KG1 (cell line): ENCODE measurements at regions not wholly inside any gene's neighbourhood (a gene's known extent, or its start where the extent isn't known, plus 50 kb on each side); places are given as distances from the start of the nearest gene placed in this dataset.
"Not testable (repeated sequence)": the region's sequence is repeated elsewhere in the genome, so short reads cannot be mapped to it uniquely, and the experiment has no call there.

Experiments used
- DNase-seq: peaks from one replicate; lab custom pipeline; 2025; lab: John Stamatoyannopoulos, UW

DNA sequence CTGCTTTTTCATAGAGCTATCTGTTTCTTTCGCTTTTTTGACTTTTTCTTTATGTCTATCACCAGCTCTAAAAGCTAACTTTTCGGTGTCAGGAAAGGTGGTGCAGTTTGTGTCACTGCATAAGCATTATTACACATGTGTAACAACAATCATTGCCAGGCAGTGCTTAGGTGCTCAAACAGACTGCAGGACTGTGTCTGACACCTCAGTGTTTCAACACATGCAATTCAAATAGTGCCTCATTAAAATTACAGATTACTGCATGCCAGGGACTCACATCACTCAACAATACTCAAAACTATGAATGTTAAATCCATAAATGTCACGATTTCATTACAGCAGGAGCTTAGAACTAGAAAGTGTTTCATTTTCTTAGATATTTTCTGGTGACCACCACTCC is 265.3 kb upstream of the SMIM30 start:
- no peak for DNase-seq

DNA sequence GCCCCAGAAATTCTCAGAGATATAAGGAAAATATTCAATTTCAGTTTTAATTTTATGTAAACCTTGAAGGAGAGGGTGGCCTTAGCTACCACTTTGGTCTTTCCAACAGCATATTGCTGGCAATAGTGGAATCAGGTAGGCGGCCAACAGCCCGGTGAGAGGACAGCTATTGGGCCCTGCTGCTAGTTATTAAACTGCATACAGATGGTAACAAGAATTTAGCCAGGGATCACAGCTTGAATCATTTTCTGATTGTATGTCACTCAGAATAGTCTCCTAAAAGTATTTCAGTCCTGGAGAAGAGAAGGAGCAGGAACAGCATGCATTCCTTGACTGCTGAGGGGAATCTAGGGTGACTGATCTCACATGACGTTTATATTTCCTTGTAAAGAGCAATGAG is 261.4 kb upstream of the SMIM30 start:
- no peak for DNase-seq

DNA sequence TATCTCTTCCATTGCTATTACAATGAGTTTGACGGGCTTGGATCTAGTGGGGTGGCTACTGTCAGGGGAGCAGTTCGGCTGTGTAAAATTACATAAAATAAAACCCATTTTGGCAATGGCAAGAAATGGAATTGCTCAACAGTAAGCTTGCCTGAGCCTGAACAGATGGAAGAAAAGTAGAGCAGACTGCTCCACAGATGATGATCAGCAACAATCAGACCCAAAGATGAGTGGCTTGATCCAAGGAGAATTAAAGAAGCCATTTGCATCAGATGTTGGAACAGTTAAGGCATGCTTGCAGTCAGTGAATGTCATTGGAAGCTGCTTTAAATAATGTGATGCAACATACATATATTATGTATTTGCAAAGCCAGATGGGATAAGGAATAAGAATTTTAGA is 256.6 kb upstream of the SMIM30 start:
- DNase-seq = no peak

DNA sequence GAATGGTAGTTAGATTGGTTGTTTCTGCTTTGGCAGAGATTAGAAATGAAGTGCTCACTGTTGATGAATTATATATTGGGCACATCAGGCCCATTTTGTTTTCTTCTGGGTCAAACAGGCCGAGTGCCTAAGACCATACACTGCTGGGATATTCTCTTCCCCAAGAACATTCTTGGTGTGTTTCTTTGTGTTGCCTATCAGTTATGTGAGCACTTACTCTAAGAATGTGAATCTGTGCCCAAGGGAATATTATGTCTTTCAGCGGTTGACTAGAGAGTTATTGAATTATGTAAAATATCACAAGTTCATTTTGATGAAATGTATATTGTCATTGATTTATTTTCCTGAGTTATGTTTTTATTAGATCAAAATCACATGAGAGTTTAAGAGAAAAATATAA is 255.5 kb upstream of the SMIM30 start:
- no peak for DNase-seq

DNA sequence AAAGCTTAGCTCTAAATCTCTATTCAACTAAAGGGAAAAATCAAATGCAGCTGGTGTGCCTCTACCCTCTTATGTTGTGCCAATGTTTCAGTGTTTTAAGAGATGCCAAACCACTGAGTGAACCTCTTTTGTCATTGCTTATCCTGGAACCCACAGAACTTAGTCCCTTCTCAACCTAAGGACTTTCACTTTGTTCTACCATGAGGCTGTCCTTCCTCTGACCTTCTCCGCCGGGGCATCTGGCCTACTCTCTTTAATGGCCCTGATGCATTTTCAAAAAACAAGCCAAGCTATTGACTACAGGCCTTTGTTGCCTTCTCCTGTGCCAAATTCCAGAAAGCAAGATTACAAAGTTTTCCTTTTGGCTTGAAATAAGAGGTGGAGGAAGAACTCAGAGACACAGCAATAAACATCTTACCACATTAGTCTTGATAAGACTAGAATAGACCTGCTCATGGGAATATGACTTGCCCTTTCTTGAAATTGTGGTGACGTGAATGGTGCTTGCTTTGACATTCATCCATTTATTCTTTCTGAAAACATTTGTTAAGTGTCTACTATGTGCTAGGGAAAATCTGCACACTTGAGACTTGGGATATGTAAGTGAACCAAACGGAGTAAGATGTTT is 253.2 kb upstream of the SMIM30 start:
- DNase-seq = no peak

DNA sequence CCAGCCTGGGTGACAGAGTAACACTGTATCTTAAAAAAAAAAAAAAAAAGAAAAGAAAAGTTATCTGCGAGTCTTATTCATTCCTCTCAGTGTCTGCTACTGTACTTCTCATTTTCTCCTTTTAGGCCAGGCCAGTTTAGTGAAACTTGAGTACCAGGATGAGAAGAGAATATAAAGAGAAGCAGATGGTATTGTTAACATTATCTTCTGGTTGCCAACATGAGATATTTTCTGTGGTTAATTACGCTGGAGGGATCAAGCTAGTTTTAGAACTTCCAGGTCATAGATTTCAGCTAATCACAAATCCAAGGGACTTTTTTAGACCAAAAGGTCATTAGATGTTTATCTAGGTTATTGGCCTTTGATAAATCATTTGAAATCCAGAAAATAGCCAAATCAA is 252.6 kb upstream of the SMIM30 start:
- DNase-seq = no peak

DNA sequence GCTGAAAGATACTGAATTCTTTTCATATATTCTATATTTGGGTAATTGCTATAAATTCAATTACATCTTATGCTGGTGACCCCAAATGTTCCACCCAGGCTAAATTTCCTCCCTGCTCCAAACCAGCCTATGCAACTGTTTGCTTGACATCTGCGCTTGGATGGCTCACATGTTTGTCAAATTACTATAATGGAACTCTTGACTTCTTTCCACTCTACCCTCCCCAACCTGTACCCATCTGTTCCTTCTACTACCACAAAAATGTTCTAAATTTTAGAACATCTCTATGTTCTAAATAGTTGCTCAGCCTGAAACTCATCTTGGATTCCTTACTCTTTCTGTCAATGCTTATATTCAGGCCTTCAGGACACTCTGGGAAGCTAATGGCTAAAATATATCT is 249.9 kb upstream of the SMIM30 start:
- DNase-seq = no peak

DNA sequence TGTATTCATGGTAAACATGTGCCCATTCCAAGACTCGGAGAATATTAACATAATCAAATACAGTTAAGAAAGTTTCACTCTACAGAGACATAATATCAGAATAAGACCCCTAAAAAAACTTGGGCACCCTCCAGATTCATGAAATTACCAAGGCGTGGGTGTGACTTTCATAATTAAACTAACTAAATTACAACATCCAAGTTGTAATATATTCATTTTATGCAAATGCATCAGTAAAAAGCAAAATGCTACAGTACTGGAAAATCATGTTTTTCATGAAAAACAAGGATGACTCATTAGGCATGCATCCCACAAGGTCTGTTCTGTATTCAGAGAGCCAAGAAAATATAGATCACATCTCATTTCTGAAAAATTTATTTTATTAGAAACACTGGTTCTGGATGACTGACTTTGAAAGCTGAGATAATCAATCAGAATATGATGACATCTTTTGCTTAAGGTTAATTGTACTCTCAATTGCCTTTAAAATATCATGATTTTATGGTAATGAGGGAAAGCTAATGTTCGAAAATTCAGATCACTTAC is 248.8 kb upstream of the SMIM30 start:
- no peak for DNase-seq

DNA sequence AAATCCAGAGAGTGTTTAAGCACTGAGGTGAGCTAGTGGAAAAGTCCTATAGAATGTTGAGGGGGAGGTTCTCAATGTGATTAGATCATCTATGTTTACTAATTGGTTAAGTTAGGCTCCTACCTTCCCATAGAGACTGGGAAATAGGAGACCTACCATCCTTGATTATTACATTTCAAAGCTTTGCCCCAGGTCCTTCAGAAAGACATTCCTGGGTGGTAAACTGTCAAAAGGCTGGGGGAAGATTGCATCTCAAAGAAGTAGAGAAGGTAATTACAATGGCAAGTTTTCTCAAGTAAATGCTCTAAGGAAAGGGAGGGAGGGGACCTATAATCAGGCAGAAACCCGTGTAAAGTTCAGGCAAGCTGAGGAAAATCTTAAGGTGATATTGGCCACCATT is 247.8 kb upstream of the SMIM30 start:
- no peak for DNase-seq

DNA sequence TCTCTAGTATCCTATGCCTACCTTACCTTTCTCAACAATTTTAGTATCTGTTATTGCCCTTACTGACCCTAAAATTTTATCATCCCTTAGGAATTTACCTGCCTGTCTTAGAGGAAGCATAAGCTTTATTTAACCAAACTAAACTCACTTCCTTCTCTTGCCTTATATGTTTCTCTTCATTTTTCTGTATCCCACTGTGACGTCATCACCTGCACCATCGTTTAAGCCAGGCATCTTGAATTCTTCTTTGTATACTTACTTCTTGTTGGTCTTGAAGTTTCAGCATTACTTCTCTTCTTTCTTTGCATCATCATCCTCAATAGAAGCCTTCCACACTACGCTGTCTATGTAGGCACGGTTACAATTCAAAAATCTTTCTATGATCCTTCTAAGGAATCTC is 231.0 kb upstream of the SMIM30 start:
- no peak for DNase-seq

DNA sequence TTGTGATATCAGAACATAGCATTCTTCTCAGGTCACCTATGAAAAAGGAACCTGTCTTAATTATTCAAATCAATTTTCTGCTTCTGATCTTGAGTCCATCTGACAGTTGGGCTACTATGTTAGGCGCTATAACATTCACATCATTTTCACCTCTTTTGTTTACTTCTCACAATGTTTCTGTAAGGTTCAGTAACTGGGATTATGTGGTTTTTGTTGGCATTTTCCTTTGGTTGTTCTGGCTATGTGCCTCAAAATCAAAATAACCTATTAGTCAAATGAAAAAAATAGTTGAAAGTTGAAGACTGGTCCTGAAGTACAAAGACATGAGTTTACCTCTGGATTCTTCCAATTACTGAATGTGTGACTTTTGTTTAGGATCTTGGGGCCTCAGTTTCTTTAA is 221.3 kb upstream of the SMIM30 start:
- no peak for DNase-seq

DNA sequence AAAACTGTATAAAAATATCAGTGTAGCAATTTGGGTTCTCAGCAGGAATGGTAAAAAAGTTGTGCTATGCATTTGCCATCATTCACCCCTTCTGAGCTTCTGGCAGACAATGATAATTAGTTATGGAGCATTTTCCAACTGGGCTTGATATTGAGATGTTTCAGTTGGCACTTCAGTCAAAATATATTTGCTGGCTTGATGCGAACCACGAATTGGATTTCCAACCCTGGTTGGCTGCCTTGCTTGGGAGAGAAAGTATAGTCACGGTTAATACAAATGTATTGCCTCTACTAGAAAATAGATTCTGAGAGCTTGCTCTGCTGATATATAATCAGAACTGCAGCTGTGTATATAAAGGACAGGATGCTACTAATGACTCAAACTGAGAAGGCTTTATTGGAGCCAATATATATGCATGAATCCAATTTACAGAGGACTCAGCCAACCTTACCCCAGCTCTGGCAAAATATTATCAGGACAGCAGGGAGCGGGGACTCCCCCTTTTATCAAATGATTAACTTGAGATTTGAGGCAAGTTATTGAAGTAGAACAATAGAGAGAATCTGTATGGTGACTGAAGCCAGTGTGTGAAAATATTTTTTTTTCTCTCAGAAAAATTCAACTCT is 219.8 kb upstream of the SMIM30 start:
- no peak for DNase-seq

DNA sequence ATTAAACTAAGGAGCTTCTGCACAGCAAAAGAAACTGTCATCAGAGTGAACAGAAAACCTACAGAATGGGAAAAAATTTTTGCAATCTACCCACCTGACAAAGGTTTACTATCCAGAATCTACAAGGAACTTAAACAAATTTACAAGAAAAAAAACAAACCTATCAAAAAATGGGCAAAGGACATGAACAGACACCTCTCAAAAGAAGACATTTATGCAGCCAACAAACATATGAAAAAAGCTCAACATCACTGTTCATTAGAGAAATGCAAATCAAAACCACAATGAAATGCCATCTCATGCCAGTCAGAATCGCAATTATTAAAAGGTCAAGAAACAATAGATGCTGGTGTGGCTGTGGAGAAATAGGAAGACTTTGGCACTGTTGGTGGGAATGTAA is 218.5 kb upstream of the SMIM30 start:
- DNase-seq = not testable (repeated sequence)

DNA sequence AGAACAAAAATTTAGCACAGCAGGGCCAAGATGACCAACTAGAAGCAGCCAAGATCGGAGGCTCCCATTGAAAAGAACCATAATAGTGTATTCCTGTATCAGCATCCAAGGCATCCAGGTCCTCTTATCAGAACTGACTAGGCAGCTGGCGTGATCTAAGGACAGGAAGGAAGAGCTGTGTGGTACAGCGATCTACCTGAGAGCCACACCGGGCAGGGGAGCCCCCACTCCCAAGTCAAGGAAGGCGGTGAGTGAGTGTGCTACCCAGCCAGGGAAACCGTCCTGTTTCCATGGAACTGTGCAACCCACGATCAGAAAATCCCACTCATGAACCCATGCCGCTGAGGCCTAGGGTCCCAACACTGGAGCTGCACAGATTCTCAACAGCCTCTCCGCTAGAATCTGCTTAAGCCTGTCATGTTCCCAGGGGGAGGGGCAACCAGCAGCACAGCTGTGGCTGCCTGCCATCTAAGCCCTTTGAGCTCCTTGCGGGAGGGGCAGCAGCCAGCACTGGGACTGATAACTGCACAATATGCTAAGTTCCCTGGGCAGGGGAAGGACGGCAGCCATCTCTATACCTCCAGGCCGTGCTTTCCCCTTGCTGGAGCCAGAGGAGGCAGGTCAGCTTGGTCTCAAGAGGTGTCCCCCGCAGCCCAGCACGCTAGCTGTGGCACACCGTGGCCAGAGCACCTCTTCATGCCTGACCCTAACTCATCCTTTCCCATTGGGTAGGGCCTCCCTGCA is 213.0 kb upstream of the SMIM30 start:
- no peak for DNase-seq

DNA sequence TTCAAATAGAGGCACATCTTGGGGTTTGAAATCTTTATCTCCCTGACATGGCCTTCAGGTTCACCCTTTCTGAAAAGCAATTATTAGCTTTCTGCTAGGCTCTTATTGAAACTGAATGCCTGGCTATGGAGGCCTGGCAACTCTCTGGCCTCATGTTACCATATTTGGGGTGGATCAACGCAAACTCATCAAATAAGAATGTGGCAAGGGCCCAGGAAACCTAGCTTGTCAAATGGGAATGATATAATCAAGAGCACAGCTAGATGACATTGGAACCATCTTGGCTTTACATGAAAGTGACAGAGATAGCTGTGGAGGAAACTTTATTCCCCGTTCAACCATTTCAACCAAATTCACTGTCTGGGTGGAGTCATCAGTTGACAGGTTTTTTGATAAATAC is 202.8 kb upstream of the SMIM30 start:
- no peak for DNase-seq

DNA sequence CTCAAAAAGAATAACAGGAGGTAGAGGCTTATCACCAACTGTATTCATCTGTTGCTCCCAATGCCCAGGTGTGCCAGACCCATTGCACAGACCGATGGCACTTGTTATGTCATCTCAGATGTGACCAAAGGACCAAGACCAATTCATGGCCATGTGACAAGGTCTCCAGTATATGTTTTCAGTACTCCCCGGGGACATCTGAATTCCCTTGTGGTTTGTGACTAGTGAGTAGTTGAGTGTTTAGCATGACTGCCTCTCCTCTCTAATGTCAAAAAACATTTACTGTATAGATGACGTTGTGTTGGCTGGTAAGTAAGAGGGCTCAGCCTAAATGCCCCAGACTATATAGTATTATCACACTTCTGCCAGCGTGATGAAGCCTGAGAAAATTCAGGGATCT is 202.1 kb upstream of the SMIM30 start:
- DNase-seq = no peak

DNA sequence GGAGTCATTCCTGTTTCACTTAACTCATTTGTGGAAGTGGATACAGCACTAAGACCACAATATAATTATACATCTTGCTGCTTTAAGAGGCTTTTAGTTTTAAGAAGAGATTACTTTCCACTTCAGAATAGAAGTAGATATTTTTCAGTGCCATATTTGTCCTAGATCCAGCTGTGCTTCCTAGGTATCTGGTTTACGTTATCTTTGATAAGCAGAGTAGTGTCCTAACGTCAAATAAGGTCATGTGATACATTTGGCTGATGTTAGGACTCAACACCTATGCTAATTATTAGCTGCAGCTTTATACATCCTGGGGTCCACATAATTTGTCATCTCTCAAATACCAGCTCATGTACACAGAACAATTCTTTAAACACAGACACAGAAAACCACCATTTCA is 196.2 kb upstream of the SMIM30 start:
- no peak for DNase-seq

DNA sequence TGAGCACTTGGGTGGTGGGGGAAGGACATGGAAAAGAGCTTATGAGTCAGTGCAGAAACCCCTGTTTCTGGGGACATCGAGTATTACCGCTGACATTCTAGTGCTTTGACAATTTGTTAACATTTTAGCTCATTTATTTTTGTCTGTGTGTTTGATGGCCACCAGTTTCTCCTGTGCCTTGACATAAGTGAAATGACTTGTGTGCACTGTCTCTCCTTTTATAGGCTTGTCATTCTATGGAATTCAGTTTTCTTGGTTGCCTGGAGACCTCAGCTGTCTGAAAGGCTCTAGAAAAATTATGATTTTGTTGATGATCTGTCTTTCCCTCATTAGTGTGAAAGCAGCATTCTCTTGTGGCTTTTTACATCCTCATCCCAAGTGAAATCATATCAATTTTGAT is 190.0 kb upstream of the SMIM30 start:
- no peak for DNase-seq

DNA sequence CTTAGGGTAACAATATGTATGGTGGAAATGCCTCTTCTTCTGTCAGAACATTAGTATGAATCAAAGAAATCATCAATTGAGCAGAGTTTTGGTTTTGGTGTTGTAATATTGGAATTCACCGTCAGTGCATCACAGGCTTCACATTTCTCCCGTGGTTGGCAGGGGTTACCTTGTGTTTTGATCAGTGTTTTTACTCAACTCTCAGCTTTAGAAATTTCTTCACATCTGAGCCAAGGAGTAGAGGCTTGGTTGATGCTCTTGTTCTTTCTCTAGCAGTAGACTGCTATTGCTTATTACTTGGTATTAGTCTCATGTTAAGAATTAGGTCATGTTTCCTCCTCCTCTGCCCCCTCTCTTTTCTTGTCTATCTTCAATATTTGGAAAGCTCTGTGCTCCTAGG is 188.8 kb upstream of the SMIM30 start:
- DNase-seq = no peak

DNA sequence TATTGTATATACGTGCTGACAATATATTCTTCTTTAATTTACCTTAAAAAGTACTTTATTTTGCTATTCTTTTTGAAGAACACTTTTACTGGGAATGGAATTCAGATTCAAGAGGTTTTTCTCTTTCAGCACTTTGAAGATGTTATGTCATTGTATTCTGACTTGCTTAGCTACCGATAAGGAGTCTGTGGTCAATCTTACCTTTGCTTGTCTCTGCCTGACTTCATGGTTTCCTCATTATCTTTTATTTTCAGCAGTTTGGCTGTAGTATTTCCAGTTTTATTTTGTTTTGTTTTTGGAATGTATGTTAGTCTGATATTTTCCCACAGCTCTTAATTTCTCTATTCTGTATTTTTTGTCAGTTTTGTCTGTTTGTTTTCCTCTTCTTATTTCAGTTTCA is 187.9 kb upstream of the SMIM30 start:
- DNase-seq = no peak

DNA sequence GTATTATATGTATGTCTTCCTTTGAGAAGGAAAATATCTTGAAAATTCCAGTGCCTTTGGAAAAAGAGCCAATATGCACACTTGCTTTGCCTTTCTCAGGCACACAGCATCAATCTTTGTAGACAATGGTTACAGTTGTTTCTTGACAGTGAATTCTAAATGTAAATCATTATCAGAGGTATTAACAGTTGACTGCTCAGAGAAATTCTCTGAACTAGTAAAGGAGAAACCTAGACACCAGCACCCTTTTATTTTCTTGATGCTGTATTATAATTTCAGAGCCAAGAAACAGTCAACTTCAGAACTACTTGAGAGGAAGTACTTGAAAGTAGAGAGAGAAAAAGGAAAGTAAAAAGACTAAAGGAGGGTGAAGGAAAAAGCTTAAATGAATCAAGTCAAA is 185.8 kb upstream of the SMIM30 start:
- DNase-seq = no peak

DNA sequence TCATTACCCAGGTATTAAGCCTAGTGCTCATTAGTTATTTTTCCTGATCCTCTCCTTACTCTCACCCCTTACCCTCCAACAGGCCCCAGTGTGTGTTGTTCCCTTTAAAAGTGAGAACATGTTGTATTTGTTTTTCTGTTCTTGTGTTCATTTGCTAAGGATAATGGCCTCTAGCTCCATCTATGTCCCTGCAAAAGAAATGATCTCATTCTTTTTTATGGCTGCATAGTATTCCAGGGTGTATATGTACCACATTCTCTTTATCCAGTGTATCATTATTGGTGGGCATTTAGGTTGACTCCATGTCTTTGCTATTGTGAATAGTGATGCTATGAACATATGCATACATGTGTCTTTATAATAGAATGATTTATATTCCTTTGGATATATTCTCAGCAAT is 185.0 kb upstream of the SMIM30 start:
- DNase-seq = not testable (repeated sequence)

DNA sequence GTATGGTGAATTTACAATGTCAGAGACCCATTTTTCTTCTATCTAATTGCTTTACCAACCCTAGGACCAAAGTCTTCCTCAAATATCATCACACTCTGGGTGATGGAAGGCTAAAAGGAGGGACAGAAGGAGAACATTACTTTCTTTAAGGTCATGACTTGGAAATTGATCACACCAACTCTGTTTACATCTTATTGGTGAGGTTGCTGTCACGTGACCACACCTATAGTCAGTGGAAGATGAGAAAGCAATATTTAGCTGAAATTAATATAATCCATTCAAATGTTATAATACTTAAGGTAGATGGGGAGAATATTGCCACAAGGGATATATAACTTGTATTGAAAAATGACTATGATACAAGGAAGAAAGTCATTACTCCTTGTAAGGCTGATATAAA is 183.6 kb upstream of the SMIM30 start:
- DNase-seq = no peak
